Osteoblast (primary cell): ENCODE measurements at regions not wholly inside any gene's neighbourhood (a gene's known extent, or its start where the extent isn't known, plus 50 kb on each side); places are given as distances from the start of the nearest gene placed in this dataset.

Experiments used
- DNase-seq: peaks from one replicate; pipeline ENCODE4 v3.0.0; 2011; ENCODE audit warnings: low spot score, mixed read lengths; ENCODE audit not compliant: insufficient read length; ENCODE audit errors: missing footprints
- H2AFZ ChIP-seq: 2 replicates; pipeline ENCODE4 v1.6.0; 2011; ENCODE audit warnings: mild to moderate bottlenecking, low read length
- H3K27ac ChIP-seq: 2 replicates; pipeline ENCODE4 v1.5.1; 2011; ENCODE audit warnings: mild to moderate bottlenecking, low read depth, low read length, moderate library complexity
- H3K27me3 ChIP-seq: 2 replicates; pipeline ENCODE4 v1.6.0; 2012; ENCODE audit warnings: mild to moderate bottlenecking, control low read depth, inconsistent platforms, low read length, moderate library complexity; ENCODE audit not compliant: insufficient read depth
- H3K36me3 ChIP-seq: 2 replicates; pipeline ENCODE4 v1.5.1; 2011; ENCODE audit warnings: mild to moderate bottlenecking, low read length, control low read depth, moderate library complexity; ENCODE audit not compliant: insufficient read depth
- H3K4me1 ChIP-seq: 2 replicates; pipeline ENCODE4 v1.5.1; 2011; ENCODE audit warnings: mild to moderate bottlenecking, low read length, control low read depth, moderate library complexity; ENCODE audit not compliant: insufficient read depth
- H3K4me2 ChIP-seq: 2 replicates; pipeline ENCODE4 v1.6.0; 2011; ENCODE audit warnings: mild to moderate bottlenecking, low read length; ENCODE audit not compliant: insufficient read depth
- H3K4me3 ChIP-seq: fragments of 200-600 bp; sonication (generic); 3 replicates; pipeline ENCODE4 v1.5.1; 2012; ENCODE audit warnings: mild to moderate bottlenecking, low read length, inconsistent platforms; ENCODE audit not compliant: insufficient read depth
- H3K79me2 ChIP-seq: 2 replicates; pipeline ENCODE4 v1.6.0; 2012; ENCODE audit warnings: mild to moderate bottlenecking, low read length, control low read depth, inconsistent platforms; ENCODE audit not compliant: insufficient read depth
- H3K9me3 ChIP-seq: 2 replicates; pipeline ENCODE4 v1.5.1; 2011; ENCODE audit warnings: low read depth, low read length, control low read depth
- H4K20me1 ChIP-seq: 2 replicates; pipeline ENCODE4 v1.6.0; 2012; ENCODE audit warnings: mild to moderate bottlenecking, low read length, control low read depth; ENCODE audit not compliant: insufficient read depth
- TF ChIP-seq, protein P1 (sequence below): IDR thresholded peaks from 2 replicates; pipeline ENCODE4 v1.5.1; 2011; ENCODE audit warnings: mild to moderate bottlenecking, low read depth, low read length, moderate library complexity; ENCODE audit errors: extremely low read depth

DNA sequence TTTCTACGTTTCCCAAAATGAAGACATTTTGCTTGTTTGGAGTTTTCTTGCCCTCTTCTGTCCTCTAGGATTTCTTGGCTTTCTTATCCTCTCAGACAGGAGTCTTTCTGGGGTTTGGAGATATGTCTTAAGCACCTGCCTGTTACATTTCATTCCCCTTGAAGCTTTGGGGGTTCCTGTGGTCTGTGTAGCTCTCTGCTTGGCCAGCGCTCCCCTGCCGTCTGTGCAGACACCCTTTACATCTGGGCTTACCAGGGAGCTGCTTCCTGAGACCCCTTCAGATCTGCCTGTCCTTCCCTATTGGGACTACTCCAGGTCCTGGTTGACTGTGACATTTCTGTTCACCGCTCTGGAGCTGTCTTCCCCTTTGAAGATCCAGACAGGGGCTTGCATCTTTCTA lies 171.9 kb upstream of the CSF3R start:
- Histone ChIP-seq H3K4me3 (no peak overlapping the region), H3K27ac (no peak overlapping the region), H3K4me1 (no peaks in the 10 kb centered on the region), H4K20me1 (no peaks in the 10 kb centered on the region), H3K79me2 (no peaks in the 10 kb centered on the region), H2AFZ (no peak overlapping the region), H3K36me3 (no peaks in the 10 kb centered on the region), H3K9me3 (no peaks in the 10 kb centered on the region), H3K27me3 (no peaks in the 10 kb centered on the region), H3K4me2 (no peak overlapping the region)
- TF ChIP-seq, protein P1, sequence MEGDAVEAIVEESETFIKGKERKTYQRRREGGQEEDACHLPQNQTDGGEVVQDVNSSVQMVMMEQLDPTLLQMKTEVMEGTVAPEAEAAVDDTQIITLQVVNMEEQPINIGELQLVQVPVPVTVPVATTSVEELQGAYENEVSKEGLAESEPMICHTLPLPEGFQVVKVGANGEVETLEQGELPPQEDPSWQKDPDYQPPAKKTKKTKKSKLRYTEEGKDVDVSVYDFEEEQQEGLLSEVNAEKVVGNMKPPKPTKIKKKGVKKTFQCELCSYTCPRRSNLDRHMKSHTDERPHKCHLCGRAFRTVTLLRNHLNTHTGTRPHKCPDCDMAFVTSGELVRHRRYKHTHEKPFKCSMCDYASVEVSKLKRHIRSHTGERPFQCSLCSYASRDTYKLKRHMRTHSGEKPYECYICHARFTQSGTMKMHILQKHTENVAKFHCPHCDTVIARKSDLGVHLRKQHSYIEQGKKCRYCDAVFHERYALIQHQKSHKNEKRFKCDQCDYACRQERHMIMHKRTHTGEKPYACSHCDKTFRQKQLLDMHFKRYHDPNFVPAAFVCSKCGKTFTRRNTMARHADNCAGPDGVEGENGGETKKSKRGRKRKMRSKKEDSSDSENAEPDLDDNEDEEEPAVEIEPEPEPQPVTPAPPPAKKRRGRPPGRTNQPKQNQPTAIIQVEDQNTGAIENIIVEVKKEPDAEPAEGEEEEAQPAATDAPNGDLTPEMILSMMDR = no peak
- DNase-seq = no peak

DNA sequence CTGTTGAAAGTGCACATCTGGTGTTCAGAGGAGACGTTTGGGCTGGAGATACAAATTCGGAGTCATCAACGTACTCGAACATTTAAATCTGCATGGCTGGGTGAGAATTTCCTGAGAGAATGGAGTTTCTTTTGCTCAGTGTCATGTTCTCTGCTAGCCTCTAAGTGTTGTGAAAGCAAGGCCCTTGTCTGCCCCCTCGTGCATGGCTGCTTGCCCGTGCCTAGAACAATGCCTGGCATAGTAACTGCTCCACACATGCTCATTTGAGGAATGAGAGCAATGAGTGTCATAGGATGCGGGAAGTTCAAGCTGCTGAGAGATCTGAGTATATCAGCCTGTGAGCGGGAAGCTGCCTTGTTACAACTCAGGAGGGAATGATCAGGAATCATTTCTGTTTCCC lies 171.1 kb upstream of the CSF3R start:
- H4K20me1 ChIP-seq = no peaks in the 10 kb centered on the region
- DNase-seq = no peak
- no peak overlapping the region for H3K4me3 ChIP-seq

DNA sequence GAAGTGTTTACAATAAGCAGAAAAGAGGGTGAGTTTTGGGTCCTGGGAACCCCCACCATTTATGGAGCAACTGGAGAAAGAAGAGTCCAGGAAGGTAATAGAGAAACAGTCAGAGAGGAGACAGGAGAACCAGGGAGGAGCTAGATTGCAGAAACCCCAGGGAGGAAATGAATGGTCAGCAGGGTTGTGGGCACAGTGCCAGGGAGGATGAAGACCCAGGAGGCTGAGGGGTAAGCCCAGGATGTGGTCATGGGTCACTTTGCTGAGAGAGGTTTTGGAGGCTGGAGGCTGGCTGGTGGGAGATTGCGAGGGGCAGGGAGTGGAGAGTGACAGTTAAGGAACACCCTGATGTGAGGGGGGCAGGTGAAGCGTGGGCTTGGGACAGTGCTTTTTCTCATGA lies 169.9 kb upstream of the CSF3R start:
- H3K79me2 ChIP-seq = no peaks in the 10 kb centered on the region
- H2AFZ ChIP-seq = no peak overlapping the region
- H3K4me3 ChIP-seq = no peak overlapping the region
- no peaks in the 10 kb centered on the region for H3K9me3 ChIP-seq
- H3K27ac ChIP-seq = no peak overlapping the region
- H3K4me1 ChIP-seq = no peaks in the 10 kb centered on the region
- no peaks in the 10 kb centered on the region for H3K27me3 ChIP-seq
- H3K4me2 ChIP-seq = no peak overlapping the region
- no peak for DNase-seq
- no peaks in the 10 kb centered on the region for H3K36me3 ChIP-seq
- TF ChIP-seq, protein P1 = no peak
- H4K20me1 ChIP-seq = no peaks in the 10 kb centered on the region

More for the DNA sequence above, 171.1 kb upstream of the CSF3R start:
- TF ChIP-seq, protein P1 = no peak
- Histone ChIP-seq H3K79me2 (no peaks in the 10 kb centered on the region), H3K27me3 (no peaks in the 10 kb centered on the region), H3K27ac (no peak overlapping the region), H3K36me3 (no peaks in the 10 kb centered on the region), H3K4me1 (no peaks in the 10 kb centered on the region), H3K9me3 (no peaks in the 10 kb centered on the region), H3K4me2 (no peak overlapping the region), H2AFZ (no peak overlapping the region)

DNA sequence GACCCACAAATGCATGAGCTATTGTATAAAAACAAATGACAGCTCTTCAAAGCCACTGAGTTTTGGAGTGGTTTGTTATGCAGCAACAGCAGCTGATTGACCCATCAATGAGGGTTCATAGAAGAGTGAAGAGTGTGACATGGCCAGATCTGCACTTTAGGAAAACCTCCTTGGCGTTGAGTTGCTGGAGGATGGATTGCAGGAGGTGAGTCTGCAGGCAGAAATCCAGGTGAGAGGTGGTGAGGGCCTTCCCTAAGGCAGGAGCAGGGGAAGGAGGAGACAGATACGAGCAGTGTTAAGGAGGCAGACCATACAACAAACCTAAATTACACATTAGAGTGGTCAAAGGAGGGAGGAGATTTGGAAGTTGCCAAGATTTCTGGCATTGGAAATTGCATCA lies 169.3 kb upstream of the CSF3R start:
- Histone ChIP-seq H3K27ac (no peak overlapping the region), H3K4me3 (no peak overlapping the region), H3K27me3 (no peaks in the 10 kb centered on the region), H3K36me3 (no peaks in the 10 kb centered on the region), H3K9me3 (no peaks in the 10 kb centered on the region), H4K20me1 (no peaks in the 10 kb centered on the region), H3K4me1 (no peaks in the 10 kb centered on the region), H2AFZ (no peak overlapping the region), H3K4me2 (no peak overlapping the region), H3K79me2 (no peaks in the 10 kb centered on the region)
- TF ChIP-seq, protein P1 = no peak
- DNase-seq = no peak
